SW 1271 (cell line): ENCODE measurements at regions not wholly inside any gene's neighbourhood (a gene's known extent, or its start where the extent isn't known, plus 50 kb on each side); places are given as distances from the start of the nearest gene placed in this dataset.
"Not testable (repeated sequence)": the region's sequence is repeated elsewhere in the genome, so short reads cannot be mapped to it uniquely, and the experiment has no call there.

Source experiments
- DNase-seq, 2 experiments: peaks; one replicate each; lab custom pipeline; 2025; lab: John Stamatoyannopoulos, UW

- no peak for DNase-seq
These were observed 97.9 kb downstream of the DLEU7 start for GRCh38 chr13:50745542-50746115.

DNA sequence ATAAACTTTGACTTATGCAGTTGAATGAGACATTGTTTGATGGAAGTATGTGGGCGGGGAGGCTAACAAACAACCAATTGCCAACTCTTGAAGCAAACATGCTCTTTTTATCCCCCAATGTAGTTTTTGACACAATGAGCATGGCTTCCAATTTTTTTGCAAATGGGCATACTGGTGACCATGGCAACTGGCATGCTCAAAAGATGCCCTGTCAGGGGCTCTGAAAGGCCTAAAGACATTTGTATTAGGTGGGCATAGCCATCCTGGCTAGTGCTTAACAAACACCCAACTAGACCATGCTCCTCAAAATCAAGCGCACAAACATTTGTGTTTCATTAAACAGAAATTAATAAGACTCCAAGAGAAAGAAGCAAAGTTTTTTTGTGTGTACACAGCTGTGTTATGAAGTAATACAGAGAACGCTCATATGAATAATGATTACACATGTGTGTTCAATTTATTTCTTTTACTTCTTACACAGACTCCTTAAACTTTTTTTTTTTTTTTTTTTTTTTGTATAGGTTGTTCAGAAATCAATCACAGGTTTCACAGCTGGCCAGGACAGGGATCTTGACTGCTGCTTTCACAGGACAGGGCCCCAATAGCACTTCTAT lies 95.6 kb downstream of the DLEU7 start:
- no peak for DNase-seq

GRCh38 chr13:50753221-50753620 lies 90.3 kb downstream of the DLEU7 start:
- not testable (repeated sequence) for DNase-seq

DNA sequence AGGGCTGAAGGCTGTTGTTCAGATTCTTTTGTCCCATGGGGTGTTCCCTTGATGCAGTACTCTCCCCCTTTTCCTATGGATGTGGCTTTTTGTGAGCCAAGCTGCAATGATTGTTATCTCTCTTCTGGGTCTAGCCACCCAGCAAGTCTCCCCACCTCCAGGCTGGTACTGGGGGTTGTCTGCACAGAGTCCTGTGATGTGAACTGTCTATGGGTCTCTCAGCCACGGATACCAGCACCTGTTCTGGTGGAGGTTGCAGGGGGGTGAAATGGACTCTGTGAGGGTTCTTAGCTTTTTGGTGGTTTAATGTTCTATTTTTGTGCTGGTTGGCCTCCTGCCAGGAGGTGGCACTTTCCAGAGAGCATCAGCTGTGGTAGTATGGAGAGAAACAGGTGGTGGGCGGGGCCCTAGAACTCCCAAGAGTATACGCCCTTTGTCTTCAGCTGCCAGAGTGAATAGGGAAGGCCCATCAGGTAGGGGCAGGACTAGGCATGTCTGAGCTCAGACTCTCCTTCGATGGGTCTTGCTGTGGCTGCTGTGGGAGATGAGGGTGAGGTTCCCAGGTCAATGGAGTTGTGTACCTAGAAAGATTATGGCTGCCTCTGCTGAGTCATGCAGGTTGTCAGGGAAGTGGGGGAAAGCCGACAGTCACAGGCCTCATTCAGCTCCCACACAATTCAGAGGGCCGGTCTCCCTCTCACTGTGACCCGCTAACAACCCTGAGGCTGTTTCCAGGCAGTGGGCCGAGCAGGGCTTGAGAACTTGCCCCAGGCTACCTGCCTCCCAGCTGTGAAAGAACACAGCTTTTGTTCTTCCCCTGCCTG lies 87.4 kb downstream of the DLEU7 start:
- not testable (repeated sequence) for DNase-seq

DNA sequence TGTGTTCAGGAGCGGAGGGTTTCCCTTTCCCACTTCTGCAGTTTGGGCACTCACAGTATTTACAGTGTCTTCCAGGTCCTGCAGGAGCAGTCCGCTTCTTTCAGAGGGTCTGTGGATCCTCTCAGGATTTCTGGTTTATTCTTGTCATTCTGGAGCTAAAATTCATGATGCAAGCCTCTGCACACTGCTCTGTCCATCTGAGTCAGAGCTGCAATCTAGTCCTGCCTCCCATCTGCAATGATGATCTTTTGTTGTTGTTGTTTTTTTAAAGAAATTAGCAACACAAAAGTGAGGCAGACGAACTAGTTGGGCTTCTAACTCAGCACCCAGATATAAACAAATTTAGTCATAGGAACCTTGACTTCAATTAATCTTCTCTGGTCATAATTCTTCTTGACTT lies 86.5 kb downstream of the DLEU7 start:
- DNase-seq = no peak

DNA sequence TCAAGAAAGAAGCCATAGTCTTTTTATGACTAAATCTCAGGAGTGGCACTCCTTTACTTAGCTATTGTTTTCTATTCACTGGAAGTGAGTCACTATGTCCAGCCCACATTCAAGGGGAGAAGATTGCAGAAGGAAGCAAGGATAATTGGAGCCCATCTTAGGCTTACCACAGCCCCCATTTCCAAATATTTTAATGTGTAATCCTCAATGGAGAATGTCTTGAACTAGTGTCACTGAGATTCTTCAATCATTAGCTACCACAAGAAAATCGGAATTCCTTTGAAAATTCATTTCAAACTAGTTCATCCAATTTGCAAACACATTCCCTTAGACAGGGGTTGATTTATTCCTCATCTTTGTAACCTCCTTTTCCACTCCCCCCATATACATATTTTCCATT lies 84.7 kb downstream of the DLEU7 start:
- DNase-seq = no peak

- no peak for DNase-seq
These were observed 82.7 kb downstream of the DLEU7 start for GRCh38 chr13:50760751-50761150.

GRCh38 chr13:50761406-50761805 lies 82.1 kb downstream of the DLEU7 start:
- DNase-seq = no peak

DNA sequence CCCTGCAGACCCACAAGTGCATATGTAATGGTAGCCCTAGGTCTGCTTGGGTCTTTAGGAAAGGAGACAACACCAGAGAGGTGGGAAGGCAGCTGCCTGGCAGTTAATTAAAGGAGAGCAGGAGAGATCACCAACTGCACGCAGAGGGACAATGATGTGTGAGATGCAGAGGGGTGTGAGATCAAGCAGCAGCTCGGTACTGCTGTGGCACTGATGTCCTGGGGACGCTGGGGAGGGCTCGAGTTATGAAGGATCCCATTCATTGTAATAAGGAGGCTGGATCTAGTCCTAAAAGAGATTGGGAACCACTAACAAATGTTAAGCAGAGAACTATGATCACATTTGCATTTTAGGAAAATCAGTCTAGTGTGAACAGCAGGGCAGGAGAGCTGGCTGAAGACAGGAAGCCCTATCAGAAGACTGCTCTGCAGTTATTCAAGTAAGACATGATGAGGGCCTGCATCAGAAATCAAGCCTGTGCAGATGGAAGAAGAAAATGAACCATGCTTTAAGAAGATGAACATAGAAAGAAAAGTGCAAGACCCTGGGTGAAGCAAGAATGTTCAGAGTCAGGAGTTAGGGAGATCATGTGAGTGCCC lies 80.4 kb downstream of the DLEU7 start:
- no peak for DNase-seq

- no peak for DNase-seq
These were observed 77.5 kb downstream of the DLEU7 start for GRCh38 chr13:50766013-50766412.

- DNase-seq = no peak
These were observed 76.8 kb downstream of the DLEU7 start for GRCh38 chr13:50766695-50767094.

DNA sequence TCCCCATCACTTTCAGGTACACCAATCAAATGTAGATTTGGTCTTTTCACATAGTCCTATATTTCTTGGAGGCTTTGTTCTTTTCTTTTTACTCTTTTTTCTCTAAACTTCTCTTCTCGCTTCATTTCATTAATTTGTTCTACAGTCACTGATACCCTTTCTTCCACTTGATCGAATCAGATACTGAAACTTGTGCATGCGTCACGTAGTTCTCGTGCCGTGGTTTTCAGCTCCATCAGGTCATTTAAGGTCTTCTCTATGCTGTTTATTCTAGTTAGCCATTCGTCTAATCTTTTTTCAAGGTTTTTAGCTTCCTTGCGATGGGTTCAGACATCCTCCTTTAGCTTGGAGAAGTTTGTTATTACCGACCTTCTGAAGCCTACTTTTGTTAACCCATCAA lies 70.6 kb downstream of the DLEU7 start:
- not testable (repeated sequence) for DNase-seq
